HEK293T (cell line): ENCODE measurements at regions not wholly inside any gene's neighbourhood (a gene's known extent, or its start where the extent isn't known, plus 50 kb on each side); places are given as distances from the start of the nearest gene placed in this dataset.
"Not testable (repeated sequence)": the region's sequence is repeated elsewhere in the genome, so short reads cannot be mapped to it uniquely, and the experiment has no call there.

Source experiments
- CTCF ChIA-PET: fragments of 350-600 bp; formaldehyde crosslinking; extraction: SDS; loops from one replicate; lab custom pipeline; 2021; ENCODE audit warnings: antibody characterized with exemption, inconsistent platforms; lab: Yijun Ruan, JAX
- POLR2A ChIA-PET: fragments of 350-600 bp; formaldehyde crosslinking; extraction: SDS; loops from one replicate; lab custom pipeline; 2020; ENCODE audit warnings: antibody characterized with exemption, inconsistent platforms; lab: Yijun Ruan, JAX
- DNase-seq: peaks from one replicate; pipeline ENCODE4 v3.0.0; 2012; ENCODE audit warnings: mixed read lengths; ENCODE audit errors: extremely low spot score
- ARNT ChIP-seq: fragments of 450-650 bp; IDR thresholded peaks from 2 replicates; pipeline ENCODE4 v1.6.1; 2017; ENCODE audit warnings: mild to moderate bottlenecking
- BHLHE40 ChIP-seq: fragments of 450-650 bp; IDR thresholded peaks from 2 replicates; pipeline ENCODE4 v1.6.1; 2016; ENCODE audit warnings: mild to moderate bottlenecking, moderate library complexity, borderline replicate concordance
- CTBP1 ChIP-seq: fragments of 450-650 bp; IDR thresholded peaks from 2 replicates; pipeline ENCODE4 v1.6.1; 2016; ENCODE audit warnings: borderline replicate concordance
- ELF4 ChIP-seq: fragments of 450-650 bp; IDR thresholded peaks from 2 replicates; pipeline ENCODE4 v1.6.1; 2017; ENCODE audit warnings: antibody characterized with exemption
- FOXA1 ChIP-seq: fragments of 450-650 bp; IDR thresholded peaks from 2 replicates; pipeline ENCODE4 v1.6.1; 2016; ENCODE audit warnings: mild to moderate bottlenecking
- FOXK2 ChIP-seq: fragments of 450-650 bp; IDR thresholded peaks from 2 replicates; pipeline ENCODE4 v1.6.1; 2016; ENCODE audit warnings: mild to moderate bottlenecking
- FOXM1 ChIP-seq: fragments of 450-650 bp; IDR thresholded peaks from 2 replicates; pipeline ENCODE4 v1.6.1; 2017; ENCODE audit warnings: mild to moderate bottlenecking, borderline replicate concordance
- HDGF ChIP-seq: fragments of 450-650 bp; IDR thresholded peaks from 2 replicates; pipeline ENCODE4 v1.6.1; 2017; ENCODE audit warnings: antibody characterized with exemption, borderline replicate concordance
- L3MBTL2 ChIP-seq: fragments of 450-650 bp; conservative IDR thresholded peaks from 2 replicates; pipeline ENCODE4 v1.6.1; 2016; ENCODE audit warnings: mild to moderate bottlenecking
- LEF1 ChIP-seq: fragments of 450-650 bp; IDR thresholded peaks from 2 replicates; pipeline ENCODE4 v1.6.1; 2017; ENCODE audit warnings: mild to moderate bottlenecking, borderline replicate concordance
- NFRKB ChIP-seq: fragments of 450-650 bp; IDR thresholded peaks from 2 replicates; pipeline ENCODE4 v1.6.1; 2016; ENCODE audit warnings: mild to moderate bottlenecking, moderate library complexity
- PKNOX1 ChIP-seq: fragments of 450-650 bp; IDR thresholded peaks from 2 replicates; pipeline ENCODE4 v1.6.1; 2016
- SP1 ChIP-seq: fragments of 450-650 bp; IDR thresholded peaks from 2 replicates; pipeline ENCODE4 v1.6.1; 2017
- SUZ12 ChIP-seq: fragments of 450-650 bp; IDR thresholded peaks from 2 replicates; pipeline ENCODE4 v1.6.1; 2016; ENCODE audit warnings: mild to moderate bottlenecking
- TARDBP ChIP-seq: fragments of 450-650 bp; IDR thresholded peaks from 2 replicates; pipeline ENCODE4 v1.6.1; 2016
- ZNF384 ChIP-seq: fragments of 450-650 bp; IDR thresholded peaks from 2 replicates; pipeline ENCODE4 v1.6.1; 2016

GRCh38 chr4:19154267-19154666 is 1097.4 kb upstream of the SLIT2 start:
- POLR2A ChIA-PET, DNase-seq, CTCF ChIA-PET: not testable (repeated sequence)
- TF ChIP-seq ELF4: peak; percentile 77

- ChIA-PET CTCF (no interaction called here), POLR2A (no interaction called here)
- DNase-seq: no peak
- no peak for TF ChIP-seq FOXA1
Observed at GRCh38 chr4:19152264-19152663, 1099.4 kb upstream of the SLIT2 start.

GRCh38 chr4:19151684-19152083 is 1100.0 kb upstream of the SLIT2 start:
- ChIA-PET CTCF (no interaction called here), POLR2A (no interaction called here)
- TF ChIP-seq ARNT (no peak), BHLHE40 (no peak), L3MBTL2 (no peak), FOXK2 (no peak), ZNF384 (no peak), CTBP1 (no peak), TARDBP (no peak), LEF1 (no peak), HDGF (no peak), SUZ12 (no peak), ELF4 (no peak), NFRKB (no peak)
- DNase-seq: no peak

GRCh38 chr4:19146038-19146437 is 1105.7 kb upstream of the SLIT2 start:
- DNase-seq: no peak
- ChIA-PET CTCF (no interaction called here), POLR2A (no interaction called here)
- TF ChIP-seq FOXM1 (no peak), NFRKB (no peak), SP1 (no peak), CTBP1 (no peak), L3MBTL2 (no peak), ELF4 (no peak), HDGF (no peak), ARNT (no peak), LEF1 (no peak), BHLHE40 (no peak), FOXK2 (no peak), PKNOX1 (no peak), ZNF384 (no peak), FOXA1 (no peak), SUZ12 (no peak), TARDBP (no peak)

GRCh38 chr4:19135895-19136633 is 1114.5 kb upstream of the LCORL start:
- ChIA-PET POLR2A (no interaction called here), CTCF (no interaction called here)
- no peak for DNase-seq
- TF ChIP-seq HDGF (no peak), PKNOX1 (no peak), SUZ12 (no peak), NFRKB (no peak), FOXA1 (no peak), ELF4 (no peak)

- DNase-seq: no peak
- TF ChIP-seq NFRKB: no peak
- no peak for TF ChIP-seq ARNT
- ChIA-PET POLR2A (no interaction called here), CTCF (no interaction called here)
Observed at GRCh38 chr4:19134685-19135084, 1113.1 kb upstream of the LCORL start.

- CTCF ChIA-PET: no interaction called here
- no peak for TF ChIP-seq FOXK2
- no peak for TF ChIP-seq ELF4
- no peak for TF ChIP-seq ARNT
- no peak for TF ChIP-seq BHLHE40
- no peak for TF ChIP-seq LEF1
- TF ChIP-seq NFRKB: no peak
- POLR2A ChIA-PET: no interaction called here
- no peak for DNase-seq
Observed at GRCh38 chr4:19133315-19133714, 1111.8 kb upstream of the LCORL start.

GRCh38 chr4:19130866-19131265 is 1109.3 kb upstream of the LCORL start:
- ChIA-PET CTCF (no interaction called here), POLR2A (no interaction called here)
- TF ChIP-seq BHLHE40: no peak
- TF ChIP-seq ELF4: no peak
- TF ChIP-seq PKNOX1: no peak
- TF ChIP-seq CTBP1: no peak
- DNase-seq: no peak
